Right ventricle myocardium superior (tissue), 1 donor: ENCODE measurements at regions not wholly inside any gene's neighbourhood (a gene's known extent, or its start where the extent isn't known, plus 50 kb on each side); places are given as distances from the start of the nearest gene placed in this dataset.
"Not testable (repeated sequence)": the region's sequence is repeated elsewhere in the genome, so short reads cannot be mapped to it uniquely, and the experiment has no call there.

ENCODE experiments used
- ATAC-seq: fragments of 200-7000 bp; cut with Tn5 transposase; one replicate; pipeline ENCODE4 v1.9.1; 2020; ENCODE audit warnings: mild to moderate bottlenecking; ENCODE audit not compliant: poor library complexity
- DNase-seq: peaks from one replicate; pipeline ENCODE4 v3.0.0-alpha.2; 2020
- intact Hi-C: fragments of 100-400 bp; cut with DNase I; formaldehyde crosslinking; loops from one replicate; pipeline ENCODE4 v1.11.2; 2022
- donor health status: DM: no; HTN: yes; CAD: no; lungs with severe emphysema.

GRCh38 chr5:154654486-154655371, 100.4 kb upstream of the LARP1 start:
- intact Hi-C loops = loop anchor here (5.0 kb wide), 1 partner anchor 158 kb away; no protein-coding TSS in a partner anchor

GRCh38 chr5:154653764-154654485, 101.3 kb upstream of the LARP1 start:
- DNase-seq (no peak), ATAC-seq (peak; percentile 20)
- intact Hi-C loops = loop anchor here (5.0 kb wide), 1 partner anchor 158 kb away; no protein-coding TSS in a partner anchor

More at GRCh38 chr5:154654486-154655371, 100.4 kb upstream of the LARP1 start:
- ATAC-seq = no peak
- DNase-seq = no peak

GRCh38 chr5:154653418-154653763, 101.8 kb upstream of the LARP1 start:
- DNase-seq (no peak), ATAC-seq (peak; percentile 14)
- intact Hi-C loops = loop anchor here (5.0 kb wide), 1 partner anchor 159 kb away; no protein-coding TSS in a partner anchor

GRCh38 chr5:154652746-154653417, 102.3 kb upstream of the LARP1 start:
- ATAC-seq = no peak
- intact Hi-C loops = loop anchor here (5.0 kb wide), 1 partner anchor 159 kb away; no protein-coding TSS in a partner anchor
- no peak for DNase-seq

- DNase-seq, ATAC-seq: not testable (repeated sequence)
- intact Hi-C loops = loop anchor here (5.0 kb wide), 1 partner anchor 161 kb away; no protein-coding TSS in a partner anchor
Observed at GRCh38 chr5:154651795-154652194, 103.4 kb upstream of the LARP1 start.

- intact Hi-C loops = no loop called here
- no peak for ATAC-seq
- no peak for DNase-seq
Observed at GRCh38 chr5:154648706-154649105, 106.5 kb upstream of the LARP1 start.

- DNase-seq (no peak), ATAC-seq (no peak)
- intact Hi-C loops = no loop called here
Observed at GRCh38 chr5:154648229-154648628, 106.9 kb upstream of the LARP1 start.

- ATAC-seq = no peak
- intact Hi-C loops = no loop called here
- no peak for DNase-seq
Observed at GRCh38 chr5:154647761-154648145, 107.4 kb upstream of the LARP1 start.

GRCh38 chr5:154647114-154647760, 107.9 kb upstream of the LARP1 start:
- DNase-seq (peak; percentile 66), ATAC-seq (peak; percentile 81)
- intact Hi-C loops = no loop called here

GRCh38 chr5:154646745-154647113, 108.4 kb upstream of the LARP1 start:
- DNase-seq = no peak
- intact Hi-C loops = no loop called here
- ATAC-seq = no peak

- intact Hi-C loops = no loop called here
- ATAC-seq = no peak
- DNase-seq = no peak
Observed at GRCh38 chr5:154644745-154645411, 110.3 kb upstream of the LARP1 start.

GRCh38 chr5:154642499-154643245, 112.5 kb upstream of the LARP1 start:
- ATAC-seq (peak; percentile 92), DNase-seq (no peak)
- intact Hi-C loops = no loop called here

GRCh38 chr5:154640213-154640831, 114.9 kb upstream of the LARP1 start:
- ATAC-seq, DNase-seq, intact Hi-C loops: not testable (repeated sequence)

- intact Hi-C loops, ATAC-seq, DNase-seq: not testable (repeated sequence)
Observed at GRCh38 chr5:154636786-154637185, 118.4 kb upstream of the LARP1 start.

GRCh38 chr5:154636271-154636670, 118.9 kb upstream of the LARP1 start:
- DNase-seq, ATAC-seq, intact Hi-C loops: not testable (repeated sequence)

- ATAC-seq, DNase-seq, intact Hi-C loops: not testable (repeated sequence)
Observed at GRCh38 chr5:154633744-154634143, 121.4 kb upstream of the LARP1 start.

GRCh38 chr5:154631141-154631540, 124.0 kb upstream of the LARP1 start:
- DNase-seq (no peak), ATAC-seq (no peak)
- intact Hi-C loops = no loop called here
